DND-41 (cell line): ENCODE measurements at regions not wholly inside any gene's neighbourhood (a gene's known extent, or its start where the extent isn't known, plus 50 kb on each side); places are given as distances from the start of the nearest gene placed in this dataset.

ENCODE experiments used
- EZH2 ChIP-seq: IDR thresholded peaks from 3 replicates; pipeline ENCODE4 v1.6.1; 2012; ENCODE audit warnings: borderline replicate concordance, low read depth, mild to moderate bottlenecking, moderate library complexity, low read length, inconsistent platforms; ENCODE audit not compliant: severe bottlenecking
- TF ChIP-seq, protein P1 (sequence below): IDR thresholded peaks from 2 replicates; pipeline ENCODE4 v1.5.1; 2012; ENCODE audit warnings: borderline replicate concordance, low read length, moderate library complexity, mild to moderate bottlenecking; ENCODE audit not compliant: poor library complexity, severe bottlenecking; ENCODE audit errors: extremely low read depth

DNA sequence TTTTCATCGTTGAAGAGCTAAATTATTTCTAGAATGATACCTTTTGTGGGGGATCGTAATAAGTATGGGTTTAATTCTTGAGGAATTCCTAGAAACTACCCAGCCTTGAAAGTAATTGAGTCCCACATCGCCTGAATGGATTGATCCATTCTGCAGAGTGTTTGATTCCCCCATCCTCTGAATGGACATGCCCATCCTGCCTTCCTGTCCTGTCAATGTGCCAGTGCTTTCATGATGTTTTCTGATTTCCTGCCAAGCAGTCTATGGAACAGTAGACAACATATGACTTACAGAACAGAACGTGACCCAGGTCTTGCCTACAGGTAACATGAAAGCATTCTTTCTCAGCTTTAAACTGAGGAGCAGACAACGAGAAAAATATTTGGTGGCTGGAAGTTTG lies 319.2 kb downstream of the DRD1 start:
- TF ChIP-seq, protein P1, sequence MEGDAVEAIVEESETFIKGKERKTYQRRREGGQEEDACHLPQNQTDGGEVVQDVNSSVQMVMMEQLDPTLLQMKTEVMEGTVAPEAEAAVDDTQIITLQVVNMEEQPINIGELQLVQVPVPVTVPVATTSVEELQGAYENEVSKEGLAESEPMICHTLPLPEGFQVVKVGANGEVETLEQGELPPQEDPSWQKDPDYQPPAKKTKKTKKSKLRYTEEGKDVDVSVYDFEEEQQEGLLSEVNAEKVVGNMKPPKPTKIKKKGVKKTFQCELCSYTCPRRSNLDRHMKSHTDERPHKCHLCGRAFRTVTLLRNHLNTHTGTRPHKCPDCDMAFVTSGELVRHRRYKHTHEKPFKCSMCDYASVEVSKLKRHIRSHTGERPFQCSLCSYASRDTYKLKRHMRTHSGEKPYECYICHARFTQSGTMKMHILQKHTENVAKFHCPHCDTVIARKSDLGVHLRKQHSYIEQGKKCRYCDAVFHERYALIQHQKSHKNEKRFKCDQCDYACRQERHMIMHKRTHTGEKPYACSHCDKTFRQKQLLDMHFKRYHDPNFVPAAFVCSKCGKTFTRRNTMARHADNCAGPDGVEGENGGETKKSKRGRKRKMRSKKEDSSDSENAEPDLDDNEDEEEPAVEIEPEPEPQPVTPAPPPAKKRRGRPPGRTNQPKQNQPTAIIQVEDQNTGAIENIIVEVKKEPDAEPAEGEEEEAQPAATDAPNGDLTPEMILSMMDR: no peak
- TF ChIP-seq EZH2: no peak
